ENCODE measurements at regions not wholly inside any gene's neighbourhood (a gene's known extent, or its start where the extent isn't known, plus 50 kb on each side); places are given as distances from the start of the nearest gene placed in this dataset.

DNA sequence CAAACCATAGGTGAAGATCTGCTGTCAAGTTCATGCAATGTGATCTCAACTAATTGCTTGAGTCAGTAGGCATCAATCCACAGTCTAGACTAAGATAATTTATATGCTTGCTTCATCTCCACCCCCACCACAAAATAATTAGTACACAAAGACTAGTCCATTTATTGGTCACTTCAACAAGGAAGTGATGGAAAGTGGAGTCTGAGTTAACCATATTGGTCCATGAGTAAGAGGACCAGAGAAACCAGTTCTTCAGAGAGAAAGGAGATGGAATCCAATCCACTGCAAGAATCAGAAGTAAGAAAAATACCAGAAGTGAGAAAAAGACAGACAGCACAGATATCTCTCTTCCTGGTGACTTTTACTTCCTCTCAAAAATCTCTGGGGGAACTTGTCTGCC is 366.5 kb downstream of the CHSY3 start:
- no peaks in the 10 kb centered on the region for H3K27me3 ChIP-seq (ENCODE audit: control insufficient read depth in 1 of 2, insufficient read depth in 2 of 2, low read length in 2 of 2)
- H3K27ac ChIP-seq (ENCODE audit: low read length) = no peak overlapping the region
- H3K4me3 ChIP-seq (ENCODE audit: low read length in 2 of 2) = no peak overlapping the region
- H3K4me1 ChIP-seq (ENCODE audit: control insufficient read depth, insufficient read depth, low read length) = no peaks in the 10 kb centered on the region
- H3K9ac ChIP-seq (ENCODE audit: low read length in 2 of 2) = no peak overlapping the region
- H3K9me3 ChIP-seq (ENCODE audit: control insufficient read depth in 2 of 2, low read length in 2 of 2) = no peaks in the 10 kb centered on the region
- H3K36me3 ChIP-seq (ENCODE audit: control insufficient read depth in 2 of 2, insufficient read depth in 2 of 2, low read length in 2 of 2) = no peaks in the 10 kb centered on the region

DNA sequence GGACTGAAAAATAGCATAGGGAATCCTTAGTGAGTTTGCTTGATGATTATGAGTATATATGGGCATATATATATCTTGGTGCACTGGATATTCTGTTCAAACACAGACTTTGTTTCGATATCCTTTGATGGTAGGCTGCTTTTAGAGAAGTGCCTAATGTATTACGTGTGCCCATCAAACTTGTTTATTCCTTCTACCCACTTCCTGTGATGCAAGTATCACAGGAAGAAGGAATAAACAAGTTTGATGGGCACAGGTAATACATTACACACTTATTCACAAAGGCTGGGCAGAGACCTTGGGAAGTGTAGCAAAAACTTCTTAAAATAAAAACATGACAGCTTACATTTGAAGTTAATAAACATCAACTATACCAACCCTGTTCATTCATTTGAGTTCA is 364.2 kb downstream of the CHSY3 start:
- Histone ChIP-seq H3K9me3 (ENCODE audit: control insufficient read depth in 2 of 2, low read length in 2 of 2) (no peaks in the 10 kb centered on the region), H3K9ac (ENCODE audit: low read length in 2 of 2) (no peak overlapping the region), H3K27me3 (ENCODE audit: control insufficient read depth in 1 of 2, insufficient read depth in 2 of 2, low read length in 2 of 2) (no peaks in the 10 kb centered on the region), H3K27ac (ENCODE audit: low read length) (no peak overlapping the region), H3K36me3 (ENCODE audit: control insufficient read depth in 2 of 2, insufficient read depth in 2 of 2, low read length in 2 of 2) (no peaks in the 10 kb centered on the region), H3K4me3 (ENCODE audit: low read length in 2 of 2) (no peak overlapping the region), H3K4me1 (ENCODE audit: control insufficient read depth, insufficient read depth, low read length) (no peaks in the 10 kb centered on the region)

DNA sequence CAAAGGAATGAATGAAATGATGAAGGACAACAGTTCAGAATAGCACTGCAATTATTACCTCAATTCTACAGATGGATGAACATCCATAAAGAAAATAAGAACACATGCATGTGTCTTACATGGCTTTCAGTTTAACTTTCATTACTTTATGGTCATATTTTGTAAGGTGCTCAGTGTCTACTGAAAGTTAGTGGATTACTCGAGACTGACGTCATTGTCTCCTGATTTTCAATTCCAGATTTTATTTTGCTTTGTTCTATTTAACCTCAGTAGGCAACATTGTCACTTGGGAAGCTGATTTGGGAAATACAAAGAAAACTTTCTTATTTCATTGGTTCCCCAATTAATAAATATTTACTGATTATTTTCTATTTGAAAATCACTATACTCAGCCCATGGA is 363.7 kb downstream of the CHSY3 start:
- Histone ChIP-seq H3K4me1 (ENCODE audit: control insufficient read depth, insufficient read depth, low read length) (no peaks in the 10 kb centered on the region), H3K4me3 (ENCODE audit: low read length in 2 of 2) (no peak overlapping the region), H3K27ac (ENCODE audit: low read length) (no peak overlapping the region), H3K9ac (ENCODE audit: low read length in 2 of 2) (no peak overlapping the region), H3K27me3 (ENCODE audit: control insufficient read depth in 1 of 2, insufficient read depth in 2 of 2, low read length in 2 of 2) (no peaks in the 10 kb centered on the region), H3K9me3 (ENCODE audit: control insufficient read depth in 2 of 2, low read length in 2 of 2) (no peaks in the 10 kb centered on the region), H3K36me3 (ENCODE audit: control insufficient read depth in 2 of 2, insufficient read depth in 2 of 2, low read length in 2 of 2) (no peaks in the 10 kb centered on the region)

DNA sequence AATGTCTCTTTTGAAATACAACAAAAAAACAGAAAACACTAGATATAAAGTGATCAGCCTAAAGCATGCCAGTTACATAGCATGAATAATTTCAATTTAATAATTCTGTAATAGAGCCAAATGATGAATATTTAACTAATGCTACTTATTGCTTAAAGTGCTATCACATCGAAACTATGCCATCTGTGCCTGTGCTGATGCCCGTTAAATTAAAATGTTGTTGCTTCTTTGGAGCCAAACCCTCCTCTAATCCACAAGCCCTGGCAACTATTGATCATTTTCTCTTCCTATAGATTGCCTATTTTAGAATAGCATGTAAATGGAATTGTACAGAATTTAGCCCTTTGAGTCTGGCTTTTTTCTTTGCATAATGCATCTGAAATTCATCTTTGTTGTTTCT is 356.2 kb downstream of the CHSY3 start:
- H3K9ac ChIP-seq (ENCODE audit: low read length in 2 of 2) = no peak overlapping the region
- H3K27me3 ChIP-seq (ENCODE audit: control insufficient read depth in 1 of 2, insufficient read depth in 2 of 2, low read length in 2 of 2) = no peaks in the 10 kb centered on the region
- H3K4me1 ChIP-seq (ENCODE audit: control insufficient read depth, insufficient read depth, low read length) = no peaks in the 10 kb centered on the region
- H3K36me3 ChIP-seq (ENCODE audit: control insufficient read depth in 2 of 2, insufficient read depth in 2 of 2, low read length in 2 of 2) = no peaks in the 10 kb centered on the region
- no peak overlapping the region for H3K27ac ChIP-seq (ENCODE audit: low read length)
- H3K4me3 ChIP-seq (ENCODE audit: low read length in 2 of 2) = no peak overlapping the region
- no peaks in the 10 kb centered on the region for H3K9me3 ChIP-seq (ENCODE audit: control insufficient read depth in 2 of 2, low read length in 2 of 2)

DNA sequence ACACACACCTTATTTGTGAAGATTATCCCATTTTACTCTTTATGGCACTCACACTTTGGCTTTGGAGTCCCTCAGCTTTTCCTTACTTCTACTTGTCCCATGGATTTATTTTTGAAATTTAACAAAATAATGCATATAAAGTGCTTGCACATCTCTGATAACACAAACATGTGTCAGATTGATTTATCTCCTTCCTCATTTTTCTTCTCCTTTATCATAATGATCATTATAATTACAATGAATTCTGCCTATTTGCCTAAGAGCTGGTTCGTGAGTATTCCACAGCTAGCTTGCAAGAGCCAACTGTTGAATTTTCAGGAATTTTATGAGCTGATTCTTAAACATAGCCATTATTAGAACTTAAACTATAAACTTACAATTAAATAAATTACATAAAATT is 347.7 kb downstream of the CHSY3 start:
- H3K9me3 ChIP-seq (ENCODE audit: control insufficient read depth in 2 of 2, low read length in 2 of 2) = no peaks in the 10 kb centered on the region
- no peaks in the 10 kb centered on the region for H3K4me1 ChIP-seq (ENCODE audit: control insufficient read depth, insufficient read depth, low read length)
- H3K36me3 ChIP-seq (ENCODE audit: control insufficient read depth in 2 of 2, insufficient read depth in 2 of 2, low read length in 2 of 2) = no peaks in the 10 kb centered on the region
- no peak overlapping the region for H3K27ac ChIP-seq (ENCODE audit: low read length)
- no peak overlapping the region for H3K9ac ChIP-seq (ENCODE audit: low read length in 2 of 2)
- H3K27me3 ChIP-seq (ENCODE audit: control insufficient read depth in 1 of 2, insufficient read depth in 2 of 2, low read length in 2 of 2) = no peaks in the 10 kb centered on the region
- no peak overlapping the region for H3K4me3 ChIP-seq (ENCODE audit: low read length in 2 of 2)

DNA sequence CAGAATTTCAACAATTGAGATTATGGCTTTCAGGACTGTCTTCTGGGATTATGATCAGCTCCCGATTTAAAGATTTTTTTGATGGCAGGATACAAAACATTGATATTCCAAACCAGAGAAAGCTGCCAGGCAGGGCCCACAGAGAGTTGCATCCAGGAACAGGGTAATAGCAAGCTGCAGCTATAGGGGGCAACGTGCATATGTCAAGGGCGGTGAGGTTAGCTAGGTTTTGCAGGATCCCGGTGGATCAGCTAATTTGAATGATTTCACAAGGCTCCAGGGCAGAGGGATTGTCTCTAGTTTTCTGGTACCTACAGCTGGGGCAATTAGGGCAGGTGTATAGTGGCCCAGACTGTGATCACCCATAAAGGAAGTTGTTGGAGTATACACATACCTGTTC is 339.4 kb downstream of the CHSY3 start:
- Histone ChIP-seq H3K9ac (ENCODE audit: low read length in 2 of 2) (no peak overlapping the region), H3K9me3 (ENCODE audit: control insufficient read depth in 2 of 2, low read length in 2 of 2) (no peaks in the 10 kb centered on the region), H3K27me3 (ENCODE audit: control insufficient read depth in 1 of 2, insufficient read depth in 2 of 2, low read length in 2 of 2) (no peaks in the 10 kb centered on the region), H3K4me1 (ENCODE audit: control insufficient read depth, insufficient read depth, low read length) (no peaks in the 10 kb centered on the region), H3K36me3 (ENCODE audit: control insufficient read depth in 2 of 2, insufficient read depth in 2 of 2, low read length in 2 of 2) (no peaks in the 10 kb centered on the region), H3K27ac (ENCODE audit: low read length) (no peak overlapping the region), H3K4me3 (ENCODE audit: low read length in 2 of 2) (no peak overlapping the region)

DNA sequence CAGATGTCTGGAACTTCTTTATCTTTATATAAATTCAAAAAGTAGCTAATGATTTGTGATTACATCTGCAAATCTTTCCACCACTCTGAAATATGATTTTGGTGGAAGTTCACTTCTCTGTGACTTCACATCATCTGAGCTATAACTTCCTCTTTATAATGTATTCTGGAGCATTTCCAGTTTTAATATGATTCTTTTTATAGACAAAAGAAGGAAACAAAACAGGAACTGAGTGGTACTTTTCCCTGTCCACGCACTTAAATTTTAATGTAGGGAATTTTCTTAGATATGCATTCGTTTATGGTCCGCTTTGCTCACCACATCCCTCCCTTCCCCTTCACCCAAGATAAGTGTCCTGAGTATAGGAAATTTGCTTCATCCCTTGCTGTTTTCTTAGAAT is 333.5 kb downstream of the CHSY3 start:
- Histone ChIP-seq H3K4me3 (ENCODE audit: low read length in 2 of 2) (no peak overlapping the region), H3K9me3 (ENCODE audit: control insufficient read depth in 2 of 2, low read length in 2 of 2) (no peaks in the 10 kb centered on the region), H3K27me3 (ENCODE audit: control insufficient read depth in 1 of 2, insufficient read depth in 2 of 2, low read length in 2 of 2) (no peaks in the 10 kb centered on the region), H3K4me1 (ENCODE audit: control insufficient read depth, insufficient read depth, low read length) (no peaks in the 10 kb centered on the region), H3K9ac (ENCODE audit: low read length in 2 of 2) (no peak overlapping the region), H3K36me3 (ENCODE audit: control insufficient read depth in 2 of 2, insufficient read depth in 2 of 2, low read length in 2 of 2) (no peaks in the 10 kb centered on the region), H3K27ac (ENCODE audit: low read length) (no peak overlapping the region)

Measured in stomach smooth muscle (tissue), 2 donors.